ENCODE measurements at regions not wholly inside any gene's neighbourhood (a gene's known extent, or its start where the extent isn't known, plus 50 kb on each side); places are given as distances from the start of the nearest gene placed in this dataset.
"Not testable (repeated sequence)": the region's sequence is repeated elsewhere in the genome, so short reads cannot be mapped to it uniquely, and the experiment has no call there.

DNA sequence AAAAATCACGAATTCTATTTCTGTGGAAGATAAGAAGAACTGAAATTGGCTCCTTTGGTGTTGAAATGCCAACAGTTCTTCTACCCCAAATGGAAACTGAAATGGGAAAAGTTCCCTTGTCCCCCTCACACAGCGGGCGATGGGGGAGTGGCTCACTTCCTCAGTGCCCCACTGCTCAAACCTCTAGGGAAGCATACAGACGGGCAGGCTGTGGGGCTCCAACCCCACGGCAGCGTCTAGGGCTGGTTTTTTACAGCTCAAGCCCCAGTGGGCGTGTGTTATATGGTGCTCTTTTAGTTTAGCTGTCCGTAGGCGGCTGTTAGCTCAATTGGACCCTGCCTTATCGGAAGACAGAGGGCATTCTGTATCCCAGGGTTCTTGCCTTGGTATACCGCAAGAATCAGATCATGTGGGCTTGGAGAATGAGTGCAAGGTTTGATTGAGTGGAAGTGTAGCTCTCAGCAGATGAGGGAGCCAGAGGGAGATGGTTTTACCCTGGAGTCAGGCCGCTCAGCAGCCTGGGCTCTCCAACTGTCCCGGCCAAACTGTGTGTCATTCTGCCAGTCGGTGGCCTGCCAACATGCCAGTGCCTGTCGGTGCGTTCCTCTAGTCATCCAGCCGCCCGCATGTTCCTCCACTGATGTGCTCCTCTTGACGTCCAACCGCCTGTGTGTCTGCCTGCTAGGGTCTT, 166.3 kb upstream of the ZNF608 start:
- 95 to 97% methylated on average over 9 to 20 of the region's 20 CpGs for WGBS, 2 experiments (ENCODE audit: insufficient coverage in 1 of 2, insufficient read length in 1 of 2)
- peaks cover 6% of the 10 kb centered on the region for H3K27me3 Mint-ChIP-seq (ENCODE audit: insufficient read depth)
- TF ChIP-seq, protein P1, sequence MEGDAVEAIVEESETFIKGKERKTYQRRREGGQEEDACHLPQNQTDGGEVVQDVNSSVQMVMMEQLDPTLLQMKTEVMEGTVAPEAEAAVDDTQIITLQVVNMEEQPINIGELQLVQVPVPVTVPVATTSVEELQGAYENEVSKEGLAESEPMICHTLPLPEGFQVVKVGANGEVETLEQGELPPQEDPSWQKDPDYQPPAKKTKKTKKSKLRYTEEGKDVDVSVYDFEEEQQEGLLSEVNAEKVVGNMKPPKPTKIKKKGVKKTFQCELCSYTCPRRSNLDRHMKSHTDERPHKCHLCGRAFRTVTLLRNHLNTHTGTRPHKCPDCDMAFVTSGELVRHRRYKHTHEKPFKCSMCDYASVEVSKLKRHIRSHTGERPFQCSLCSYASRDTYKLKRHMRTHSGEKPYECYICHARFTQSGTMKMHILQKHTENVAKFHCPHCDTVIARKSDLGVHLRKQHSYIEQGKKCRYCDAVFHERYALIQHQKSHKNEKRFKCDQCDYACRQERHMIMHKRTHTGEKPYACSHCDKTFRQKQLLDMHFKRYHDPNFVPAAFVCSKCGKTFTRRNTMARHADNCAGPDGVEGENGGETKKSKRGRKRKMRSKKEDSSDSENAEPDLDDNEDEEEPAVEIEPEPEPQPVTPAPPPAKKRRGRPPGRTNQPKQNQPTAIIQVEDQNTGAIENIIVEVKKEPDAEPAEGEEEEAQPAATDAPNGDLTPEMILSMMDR (conservative IDR thresholded peaks at IDR 0.05) = no peak

DNA sequence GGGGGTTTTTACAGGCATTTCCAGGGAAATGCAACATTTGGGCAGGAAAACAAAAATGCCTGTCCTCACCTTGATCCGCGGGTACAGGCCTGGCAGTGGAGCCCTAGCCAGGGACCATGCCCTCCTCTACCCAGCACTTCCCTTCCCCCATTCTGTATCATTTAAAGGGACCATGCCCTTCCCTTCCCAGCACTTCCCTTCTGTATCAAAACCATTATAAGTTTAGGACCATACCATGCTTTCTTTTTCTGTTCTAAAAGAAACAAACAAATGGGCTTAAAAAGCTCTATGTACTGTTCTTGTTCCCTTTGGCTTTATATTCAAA, 166.9 kb upstream of the ZNF608 start:
- H3K4me1 Mint-ChIP-seq = peaks cover 29% of the 10 kb centered on the region
- Histone ChIP-seq H3K9ac (ENCODE audit: extremely low read depth, low read length, poor library complexity, severe bottlenecking) (no peak overlapping the region), H3K27me3 (ENCODE audit: control insufficient read depth, insufficient read depth, low read length, poor library complexity, severe bottlenecking) (no peaks in the 10 kb centered on the region), H3K4me1 (ENCODE audit: control insufficient read depth, insufficient read depth, low read length) (peaks cover 8% of the 10 kb centered on the region), H3K27ac (ENCODE audit: low read depth, low read length) (no peak overlapping the region), H3K36me3 (ENCODE audit: control insufficient read depth, insufficient read depth, low read length) (no peaks in the 10 kb centered on the region), H3K9me3 (ENCODE audit: control insufficient read depth, low read length) (no peaks in the 10 kb centered on the region), H3K4me3 (ENCODE audit: low read length) (no peak overlapping the region)
- WGBS, 2 experiments (ENCODE audit: insufficient coverage in 1 of 2, insufficient read length in 1 of 2) = 92 to 94% methylated on average over 2 of the region's 2 CpGs
- TF ChIP-seq, protein P1 (conservative IDR thresholded peaks at IDR 0.05) = no peak
- no peak for DNase-seq
- no peak overlapping the region for H3K4me3 Mint-ChIP-seq
- peaks cover 24% of the 10 kb centered on the region for H3K9me3 Mint-ChIP-seq
- H3K27ac Mint-ChIP-seq = no peak overlapping the region
- peaks cover 17% of the 10 kb centered on the region for H3K36me3 Mint-ChIP-seq (ENCODE audit: low read depth)
- peaks cover 6% of the 10 kb centered on the region for H3K27me3 Mint-ChIP-seq (ENCODE audit: insufficient read depth)

More for the DNA sequence above, 166.3 kb upstream of the ZNF608 start:
- no peak for DNase-seq
- Mint-ChIP-seq H3K27ac (no peak overlapping the region), H3K36me3 (ENCODE audit: low read depth) (peaks cover 17% of the 10 kb centered on the region), H3K9me3 (peaks cover 24% of the 10 kb centered on the region), H3K4me3 (no peak overlapping the region), H3K4me1 (peaks cover 29% of the 10 kb centered on the region)
- Histone ChIP-seq H3K27me3 (ENCODE audit: control insufficient read depth, insufficient read depth, low read length, poor library complexity, severe bottlenecking) (no peaks in the 10 kb centered on the region), H3K4me3 (ENCODE audit: low read length) (no peak overlapping the region), H3K27ac (ENCODE audit: low read depth, low read length) (no peak overlapping the region), H3K36me3 (ENCODE audit: control insufficient read depth, insufficient read depth, low read length) (no peaks in the 10 kb centered on the region), H3K9me3 (ENCODE audit: control insufficient read depth, low read length) (no peaks in the 10 kb centered on the region), H3K9ac (ENCODE audit: extremely low read depth, low read length, poor library complexity, severe bottlenecking) (no peak overlapping the region), H3K4me1 (ENCODE audit: control insufficient read depth, insufficient read depth, low read length) (peaks cover 8% of the 10 kb centered on the region)

DNA sequence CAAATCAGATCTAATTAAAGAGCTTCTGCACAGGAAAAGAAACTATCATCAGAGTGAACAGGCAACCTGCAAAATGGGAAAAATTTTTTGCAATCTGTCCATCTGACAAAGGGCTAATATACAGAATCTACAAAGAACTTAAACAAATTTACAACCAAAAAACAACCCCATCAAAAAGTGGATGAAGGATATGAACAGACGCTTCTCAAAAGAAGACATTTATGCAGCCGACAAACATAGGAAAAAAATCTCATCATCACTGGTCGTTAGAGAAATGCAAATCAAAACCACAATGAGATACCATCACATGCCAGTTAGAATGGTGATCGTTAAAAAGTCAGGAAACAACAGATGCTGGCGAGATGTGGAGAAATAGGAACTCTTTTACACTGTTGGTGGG, 169.9 kb upstream of the ZNF608 start:
- H3K36me3 ChIP-seq (ENCODE audit: control insufficient read depth, insufficient read depth, low read length); H3K9me3 ChIP-seq (ENCODE audit: control insufficient read depth, low read length); DNase-seq; H3K4me3 Mint-ChIP-seq; H3K4me3 ChIP-seq (ENCODE audit: low read length); H3K4me1 Mint-ChIP-seq; H3K27ac ChIP-seq (ENCODE audit: low read depth, low read length); H3K27me3 Mint-ChIP-seq (ENCODE audit: insufficient read depth); H3K9ac ChIP-seq (ENCODE audit: extremely low read depth, low read length, poor library complexity, severe bottlenecking); H3K27me3 ChIP-seq (ENCODE audit: control insufficient read depth, insufficient read depth, low read length, poor library complexity, severe bottlenecking); H3K4me1 ChIP-seq (ENCODE audit: control insufficient read depth, insufficient read depth, low read length); H3K27ac Mint-ChIP-seq: not testable (repeated sequence)
- WGBS, 2 experiments (ENCODE audit: insufficient coverage in 1 of 2, insufficient read length in 1 of 2) = 0 to 77% methylated on average over 1 to 5 of the region's 5 CpGs
- Mint-ChIP-seq H3K36me3 (ENCODE audit: low read depth) (peaks cover 17% of the 10 kb centered on the region), H3K9me3 (peaks cover 24% of the 10 kb centered on the region)

DNA sequence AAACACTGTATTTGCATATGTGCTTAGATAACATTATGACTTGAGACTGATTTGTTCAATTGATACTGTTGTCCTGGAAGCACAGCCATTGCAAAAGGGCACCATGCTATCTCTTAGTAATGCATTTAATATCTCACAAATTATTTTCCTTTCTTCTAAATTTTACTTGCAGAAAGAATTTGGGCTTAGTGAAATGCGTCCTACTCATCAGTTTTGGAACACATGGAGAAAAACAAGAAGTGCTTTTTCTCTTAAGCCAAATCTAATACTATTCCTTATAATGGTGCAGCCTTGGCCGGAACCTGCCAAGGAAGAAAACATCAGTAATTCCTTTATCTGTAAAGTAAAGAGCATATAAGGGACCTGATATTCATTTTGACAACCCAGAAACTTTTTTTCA, 172.2 kb upstream of the ZNF608 start:
- Histone ChIP-seq H3K4me3 (ENCODE audit: low read length) (no peak overlapping the region), H3K9ac (ENCODE audit: extremely low read depth, low read length, poor library complexity, severe bottlenecking) (no peak overlapping the region), H3K27me3 (ENCODE audit: control insufficient read depth, insufficient read depth, low read length, poor library complexity, severe bottlenecking) (no peaks in the 10 kb centered on the region), H3K36me3 (ENCODE audit: control insufficient read depth, insufficient read depth, low read length) (no peaks in the 10 kb centered on the region), H3K4me1 (ENCODE audit: control insufficient read depth, insufficient read depth, low read length) (peaks cover 15% of the 10 kb centered on the region), H3K9me3 (ENCODE audit: control insufficient read depth, low read length) (no peaks in the 10 kb centered on the region), H3K27ac (ENCODE audit: low read depth, low read length) (no peak overlapping the region)
- Mint-ChIP-seq H3K27me3 (ENCODE audit: insufficient read depth) (peaks cover 6% of the 10 kb centered on the region), H3K4me1 (no peaks in the 10 kb centered on the region), H3K4me3 (no peak overlapping the region), H3K36me3 (ENCODE audit: low read depth) (peaks cover 17% of the 10 kb centered on the region), H3K27ac (no peak overlapping the region), H3K9me3 (peaks cover 24% of the 10 kb centered on the region)
- WGBS, 2 experiments (ENCODE audit: insufficient coverage in 1 of 2, insufficient read length in 1 of 2) = 90 to 100% methylated on average over 1 to 2 of the region's 2 CpGs
- TF ChIP-seq, protein P1 (conservative IDR thresholded peaks at IDR 0.05) = no peak
- DNase-seq = no peak
